HFF-Myc (cell line): ENCODE measurements at regions not wholly inside any gene's neighbourhood (a gene's known extent, or its start where the extent isn't known, plus 50 kb on each side); places are given as distances from the start of the nearest gene placed in this dataset.

ENCODE experiments used
- DNase-seq: peaks from one replicate; pipeline ENCODE4 v3.0.0-alpha.2; 2011; ENCODE audit warnings: low read depth; ENCODE audit errors: extremely low read depth
- H3K4me3 ChIP-seq: replicated peaks from 2 replicates; pipeline ENCODE4 v1.5.1; 2011; ENCODE audit warnings: low read depth, mild to moderate bottlenecking, control low read depth, low read length
- TF ChIP-seq, protein P1 (sequence below): IDR thresholded peaks from 2 replicates; pipeline ENCODE4 v1.5.1; 2012; ENCODE audit warnings: mild to moderate bottlenecking, low read depth, low read length, control low read depth; ENCODE audit errors: missing control alignments

DNA sequence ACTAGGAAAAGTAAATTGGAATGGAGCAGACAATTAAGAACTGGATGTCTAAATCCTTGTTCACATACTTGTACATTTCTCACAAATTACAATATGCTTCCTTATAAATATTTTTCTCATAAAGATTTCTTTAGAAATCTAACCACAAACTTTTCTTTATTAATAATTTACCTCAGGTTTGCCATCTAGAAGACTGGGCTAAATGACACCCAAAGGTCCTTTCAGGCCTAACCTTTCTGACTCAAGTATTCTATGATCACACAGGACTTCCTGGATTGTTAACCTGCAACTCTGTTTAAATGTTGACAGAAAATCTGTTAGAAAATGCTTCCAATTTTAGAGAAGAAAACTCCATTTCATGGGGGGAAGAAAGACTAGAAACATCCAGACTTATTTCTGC, 330.5 kb upstream of the MAP3K7 start:
- no peak overlapping the region for H3K4me3 ChIP-seq
- DNase-seq, result no peak
- TF ChIP-seq, protein P1, sequence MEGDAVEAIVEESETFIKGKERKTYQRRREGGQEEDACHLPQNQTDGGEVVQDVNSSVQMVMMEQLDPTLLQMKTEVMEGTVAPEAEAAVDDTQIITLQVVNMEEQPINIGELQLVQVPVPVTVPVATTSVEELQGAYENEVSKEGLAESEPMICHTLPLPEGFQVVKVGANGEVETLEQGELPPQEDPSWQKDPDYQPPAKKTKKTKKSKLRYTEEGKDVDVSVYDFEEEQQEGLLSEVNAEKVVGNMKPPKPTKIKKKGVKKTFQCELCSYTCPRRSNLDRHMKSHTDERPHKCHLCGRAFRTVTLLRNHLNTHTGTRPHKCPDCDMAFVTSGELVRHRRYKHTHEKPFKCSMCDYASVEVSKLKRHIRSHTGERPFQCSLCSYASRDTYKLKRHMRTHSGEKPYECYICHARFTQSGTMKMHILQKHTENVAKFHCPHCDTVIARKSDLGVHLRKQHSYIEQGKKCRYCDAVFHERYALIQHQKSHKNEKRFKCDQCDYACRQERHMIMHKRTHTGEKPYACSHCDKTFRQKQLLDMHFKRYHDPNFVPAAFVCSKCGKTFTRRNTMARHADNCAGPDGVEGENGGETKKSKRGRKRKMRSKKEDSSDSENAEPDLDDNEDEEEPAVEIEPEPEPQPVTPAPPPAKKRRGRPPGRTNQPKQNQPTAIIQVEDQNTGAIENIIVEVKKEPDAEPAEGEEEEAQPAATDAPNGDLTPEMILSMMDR, result no peak

DNA sequence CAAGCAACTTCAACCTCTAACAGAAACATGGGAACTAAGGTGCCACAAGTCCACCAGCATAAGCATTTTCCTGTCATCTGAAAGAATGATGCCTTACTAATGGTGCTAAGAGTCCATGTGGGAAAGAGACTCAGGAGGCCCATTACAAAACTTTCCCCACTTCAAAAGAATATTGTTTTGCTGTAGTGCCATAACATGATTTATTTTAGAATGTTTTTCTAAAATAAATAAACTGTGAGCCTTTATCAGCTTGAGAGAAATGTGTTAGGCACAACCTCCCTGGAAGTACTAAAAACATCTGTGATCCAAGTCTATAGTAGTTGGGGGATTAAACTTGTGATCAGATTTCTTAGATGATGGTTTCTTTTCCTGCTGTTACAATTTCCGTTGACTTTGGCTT, 330.1 kb upstream of the MAP3K7 start:
- no peak overlapping the region for H3K4me3 ChIP-seq
- TF ChIP-seq, protein P1, result no peak
- DNase-seq, result no peak

DNA sequence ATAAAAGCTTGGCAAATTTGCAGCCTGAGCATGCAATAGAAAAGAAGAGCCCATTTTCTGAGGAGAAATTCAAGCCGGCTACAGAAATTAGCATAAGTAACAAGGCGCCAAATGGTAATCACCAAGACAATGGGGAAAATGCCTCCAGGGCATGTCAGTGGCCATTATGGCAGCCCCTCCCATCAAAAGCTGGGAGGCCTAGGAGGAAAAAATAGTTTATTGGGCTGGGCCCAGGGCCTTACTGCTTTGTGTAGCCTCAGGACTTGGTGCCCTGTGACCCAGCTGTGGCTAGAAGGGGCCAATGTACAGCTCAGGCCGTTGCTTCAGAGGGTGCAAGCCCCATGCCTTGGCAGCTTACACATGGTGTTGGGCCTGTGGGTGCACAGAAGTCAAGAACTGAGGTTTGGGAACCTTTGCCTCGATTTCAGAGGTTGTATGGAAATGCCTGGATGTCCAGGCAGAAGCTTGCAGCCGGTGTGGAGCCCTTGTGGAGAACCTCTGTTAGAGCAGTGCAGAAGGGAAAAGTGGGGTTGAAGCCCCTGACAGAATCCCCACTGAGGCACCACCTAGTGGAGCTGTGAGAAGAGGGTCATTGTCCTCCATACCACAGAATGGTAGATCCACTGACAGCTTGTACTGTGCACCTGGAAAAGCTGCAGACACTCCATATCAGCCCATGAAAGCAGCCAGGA, 328.5 kb upstream of the MAP3K7 start:
- TF ChIP-seq, protein P1, result no peak

DNA sequence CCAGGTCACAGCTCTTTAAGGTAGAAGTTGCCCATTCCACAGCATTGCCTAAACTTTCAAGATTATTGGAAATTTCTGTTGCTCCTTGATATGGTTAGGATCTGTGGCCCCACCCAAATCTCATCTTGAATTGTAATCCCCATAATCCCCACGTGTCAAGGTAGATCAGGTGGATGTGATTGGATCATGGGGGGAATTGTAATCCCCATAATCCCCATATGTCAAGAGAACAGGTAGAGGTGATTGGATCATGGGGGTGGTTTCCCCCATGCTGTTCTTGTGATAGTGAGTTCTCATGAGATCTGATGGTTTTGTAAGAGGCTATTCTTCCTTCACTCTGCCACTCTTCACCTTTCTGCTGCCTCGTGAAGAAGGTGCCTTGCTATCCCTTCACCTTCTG, 327.4 kb upstream of the MAP3K7 start:
- DNase-seq, result no peak
- TF ChIP-seq, protein P1, result no peak
- H3K4me3 ChIP-seq, result no peak overlapping the region

More for the DNA sequence above, 328.5 kb upstream of the MAP3K7 start:
- no peak for DNase-seq
- no peak overlapping the region for H3K4me3 ChIP-seq

DNA sequence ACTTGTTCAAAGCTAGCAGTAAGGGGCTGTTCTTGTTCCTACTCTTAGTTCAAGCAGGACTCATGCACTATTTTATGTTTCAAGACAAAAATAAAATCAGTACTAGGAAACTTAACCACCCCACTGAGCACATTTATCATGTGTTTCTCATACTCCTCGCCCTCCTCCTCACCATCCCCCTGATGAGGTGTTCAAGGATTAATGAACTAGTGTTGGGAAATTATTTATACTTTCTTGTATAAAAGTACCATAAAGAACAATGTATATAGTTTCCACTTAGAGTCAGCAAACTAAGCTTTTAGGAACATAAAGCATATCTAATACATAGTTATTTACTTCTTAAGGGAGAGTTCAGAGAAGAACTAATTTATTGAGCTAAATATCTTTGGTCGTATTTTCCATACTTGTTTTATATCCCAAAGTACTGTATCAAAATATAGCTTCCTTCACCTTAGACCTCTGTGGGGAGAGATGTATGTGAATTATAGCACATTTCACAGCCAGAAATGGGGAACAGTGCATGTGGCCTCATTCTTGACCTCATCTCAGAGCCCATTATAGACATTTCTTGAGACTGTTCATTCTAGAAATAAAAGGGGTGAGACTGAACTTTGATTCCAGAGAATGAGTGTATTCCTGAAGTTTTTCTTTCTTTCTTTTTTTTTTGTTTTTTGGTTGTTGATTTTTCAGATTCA, 326.5 kb upstream of the MAP3K7 start:
- TF ChIP-seq, protein P1, result no peak
- DNase-seq, result no peak
- no peak overlapping the region for H3K4me3 ChIP-seq

DNA sequence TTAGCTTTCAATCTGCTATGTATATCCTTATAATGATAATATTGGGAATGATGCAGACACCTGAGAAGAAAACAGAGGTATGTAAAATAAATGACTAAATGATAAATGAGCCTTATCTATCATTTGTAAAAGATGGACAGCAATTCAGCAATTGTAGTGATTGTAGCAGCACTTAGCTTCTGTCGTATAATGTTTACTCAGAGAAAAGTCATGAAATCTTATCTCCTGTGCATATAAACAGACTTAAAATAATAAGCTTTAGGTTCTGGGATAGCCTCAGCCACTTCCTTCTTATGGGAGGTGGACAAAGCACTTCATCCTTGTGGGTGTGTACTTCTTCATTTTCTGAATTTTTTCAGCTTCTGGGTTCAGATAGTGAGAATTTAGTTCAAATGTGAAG, 324.8 kb upstream of the MAP3K7 start:
- DNase-seq, result no peak
- TF ChIP-seq, protein P1, result no peak
- H3K4me3 ChIP-seq, result no peak overlapping the region
